Stimulated activated CD8-positive, alpha-beta memory T cell treated with anti-CD3 and anti-CD28 coated beads, Interleukin-4, amount 100 ng/mL, for 1 hour (primary cell): ENCODE measurements at regions not wholly inside any gene's neighbourhood (a gene's known extent, or its start where the extent isn't known, plus 50 kb on each side); places are given as distances from the start of the nearest gene placed in this dataset.

Experiments used
- DNase-seq, 2 donors: peaks; one replicate each; pipeline ENCODE4 v3.0.0-alpha.2; 2020; ENCODE audit warnings: low read depth in 2 of 2, low spot score in 1 of 2

DNA sequence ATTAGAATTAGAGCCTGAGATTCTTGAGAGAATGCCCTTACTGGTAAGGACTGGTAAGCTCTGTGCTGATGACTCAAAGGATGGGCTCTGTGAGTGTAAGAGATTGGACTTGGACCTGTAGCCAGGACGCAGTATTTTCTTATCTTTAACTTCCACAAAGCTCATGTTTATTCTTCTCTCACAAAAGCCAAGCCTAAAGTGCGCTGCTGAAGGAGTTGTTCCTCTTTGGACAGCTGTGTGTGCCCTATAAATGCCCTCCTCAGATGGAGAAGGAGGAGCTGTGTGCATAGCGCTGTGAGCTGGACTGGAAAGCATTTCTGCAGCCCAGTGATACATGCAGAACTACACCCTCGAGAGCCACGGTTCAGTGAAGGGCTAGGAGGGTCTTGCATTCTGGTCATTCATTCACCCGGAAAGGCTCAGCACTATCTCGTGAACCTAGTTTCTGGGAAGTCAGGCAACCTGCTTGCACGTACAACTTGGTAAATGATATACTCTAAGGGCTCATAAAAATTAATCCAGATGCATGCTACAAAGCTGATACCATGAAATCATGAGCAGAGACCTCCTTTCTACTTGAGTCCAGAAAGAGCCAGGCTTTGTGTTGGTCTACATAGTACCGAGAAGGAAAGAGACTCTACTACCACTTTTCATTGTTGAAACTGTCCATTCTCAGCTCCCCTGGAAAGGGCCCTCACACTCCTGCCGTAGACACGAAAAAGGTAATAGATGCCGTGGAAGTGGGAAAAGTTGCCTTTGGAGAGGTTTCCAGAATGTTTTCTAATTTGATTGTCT, 103.0 kb upstream of the TBL1XR1 start:
- no peak for DNase-seq

DNA sequence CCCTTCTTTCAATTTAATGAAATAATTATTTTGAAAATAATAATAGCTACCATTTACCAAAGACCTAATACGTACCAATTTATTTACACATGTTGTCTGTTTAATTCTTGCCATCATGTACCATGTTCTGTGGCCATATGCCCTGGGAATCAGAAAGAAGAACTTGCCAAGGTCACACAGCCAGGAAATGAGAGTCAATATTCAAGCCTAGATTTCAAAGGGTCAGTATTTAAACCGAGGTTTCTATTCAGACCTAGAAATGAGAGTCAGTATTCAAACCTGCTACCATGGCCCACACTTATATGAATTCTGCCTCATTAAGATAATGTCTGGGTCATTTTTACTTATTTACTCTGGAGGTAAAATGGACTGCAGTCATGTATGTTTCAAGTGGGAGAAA, 103.6 kb upstream of the TBL1XR1 start:
- DNase-seq = no peak

DNA sequence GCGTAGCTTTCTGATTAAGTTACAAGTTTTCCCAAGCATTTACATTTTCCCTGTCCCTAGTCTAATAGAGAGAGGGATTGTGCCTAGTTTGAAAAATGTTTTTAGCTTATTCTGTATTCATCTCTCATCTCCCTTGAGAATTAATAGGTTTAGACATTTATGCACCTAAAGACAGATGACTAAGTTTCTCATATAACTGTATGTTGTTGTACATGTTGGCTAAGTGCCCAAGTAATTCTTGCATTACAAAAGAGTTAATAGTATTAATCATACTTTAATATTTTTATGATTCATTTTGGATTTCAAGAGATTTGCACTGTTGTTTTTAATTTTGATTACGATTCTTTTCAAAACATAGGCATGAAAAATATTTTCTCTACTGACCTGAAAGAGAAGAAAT, 109.0 kb upstream of the TBL1XR1 start:
- no peak for DNase-seq

DNA sequence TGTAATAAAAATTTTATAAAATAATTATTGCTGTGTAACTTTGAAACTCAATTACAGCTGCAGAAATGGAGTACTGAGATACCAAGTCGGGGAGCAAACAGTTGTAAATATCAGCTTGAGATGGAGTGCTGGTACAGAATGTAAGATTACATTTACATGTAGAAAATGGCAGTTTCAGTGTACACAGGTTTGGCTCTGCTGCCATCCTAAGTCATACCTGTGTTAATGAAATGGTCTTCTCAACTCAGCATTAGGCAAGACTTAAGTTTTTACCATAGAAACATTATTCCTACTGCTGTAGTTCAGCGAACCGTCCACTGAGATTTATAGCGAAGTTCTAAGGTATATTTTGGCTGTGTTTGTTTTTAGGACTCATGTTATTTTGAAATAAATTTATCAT, 110.1 kb upstream of the TBL1XR1 start:
- no peak for DNase-seq

DNA sequence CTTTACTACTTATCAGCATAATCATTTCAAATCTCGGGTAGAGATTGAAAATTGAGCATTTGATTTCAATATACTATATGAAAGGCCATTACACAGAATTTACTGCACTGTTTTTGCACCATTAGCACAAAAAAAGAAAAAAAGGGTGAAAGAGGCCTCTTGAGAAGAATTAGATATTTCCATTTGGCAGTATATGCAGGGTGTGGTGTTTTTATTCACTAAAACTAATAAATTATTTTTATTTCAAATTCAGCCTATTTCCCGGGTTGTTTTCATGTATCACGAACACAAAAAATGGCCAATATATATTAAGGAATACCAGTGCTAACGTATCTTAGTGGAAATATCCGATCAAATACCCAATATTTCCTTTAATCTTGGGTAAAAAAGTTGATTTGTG, 110.5 kb upstream of the TBL1XR1 start:
- no peak for DNase-seq

DNA sequence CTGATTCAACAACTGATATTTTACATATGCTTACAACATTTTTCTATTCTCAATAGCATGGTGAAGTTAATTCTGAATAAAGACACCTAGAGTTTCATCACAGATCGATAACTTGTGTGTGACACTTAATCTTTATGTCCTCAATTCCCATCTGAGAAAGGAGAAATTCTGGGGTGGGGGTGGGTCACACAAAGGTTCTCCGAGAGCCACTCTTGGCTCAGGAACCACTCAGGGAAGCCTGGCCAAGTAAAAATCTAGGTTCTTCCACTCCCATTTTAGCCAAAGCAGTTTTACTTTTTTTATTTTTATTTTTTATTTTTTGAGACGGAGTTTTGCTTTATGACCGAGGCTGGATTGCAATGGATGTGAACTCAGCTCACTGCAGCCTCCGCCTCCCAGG, 111.0 kb upstream of the TBL1XR1 start:
- DNase-seq = no peak

DNA sequence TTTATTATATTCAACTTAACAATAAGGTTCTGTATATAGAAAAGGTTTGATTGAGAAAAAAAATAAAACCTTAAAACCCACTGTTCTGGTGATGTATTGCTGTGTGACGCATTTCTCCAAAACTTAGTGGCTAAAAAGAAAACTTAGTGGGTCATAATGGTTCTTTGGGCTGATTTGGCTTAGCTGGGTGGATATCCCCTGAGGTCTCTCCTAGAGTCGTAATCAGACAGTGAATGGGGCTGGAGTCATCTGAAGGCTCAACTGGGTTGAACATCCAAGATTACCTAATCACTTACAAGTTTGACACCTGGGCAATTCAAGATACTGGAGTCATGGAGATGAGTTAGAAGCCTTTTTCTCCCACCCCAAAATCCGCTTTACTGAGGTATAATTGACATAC, 111.6 kb upstream of the TBL1XR1 start:
- no peak for DNase-seq

DNA sequence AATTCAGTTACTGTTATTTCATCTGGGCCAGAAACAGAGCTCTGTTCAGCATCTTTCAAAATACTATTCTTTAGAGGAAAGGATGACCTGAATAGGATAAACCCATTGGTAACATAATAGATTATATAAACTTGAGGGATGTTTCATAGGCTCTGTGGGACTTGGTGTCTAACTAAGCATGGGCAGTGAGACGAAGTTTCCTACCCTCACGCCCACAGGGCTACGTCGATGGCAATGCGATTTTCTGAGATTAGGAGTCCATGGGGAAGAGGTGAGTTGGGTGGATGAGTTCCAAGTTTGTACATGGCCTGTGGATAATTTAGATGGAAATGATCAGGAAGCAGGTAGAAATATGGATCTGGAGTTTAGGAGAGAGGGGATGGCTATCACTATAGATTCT, 115.2 kb upstream of the TBL1XR1 start:
- no peak for DNase-seq

DNA sequence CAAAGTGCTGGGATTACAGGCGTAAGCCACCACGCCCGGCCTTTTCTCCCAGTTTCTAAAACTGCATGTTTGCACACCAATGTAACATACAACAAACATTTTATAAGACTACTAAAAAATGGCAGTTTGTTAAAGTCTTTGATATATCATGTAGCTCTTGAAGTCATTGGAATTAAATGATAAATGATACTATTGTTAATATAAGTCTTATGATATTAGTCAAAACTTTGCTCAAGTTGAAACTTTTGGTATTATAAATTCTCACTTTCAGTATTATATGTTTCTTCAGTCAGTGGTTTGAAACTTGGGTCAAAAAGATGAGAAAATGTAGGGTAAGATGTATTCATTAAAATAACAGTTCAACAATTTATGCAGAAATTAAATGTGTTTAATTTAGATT, 117.6 kb upstream of the TBL1XR1 start:
- no peak for DNase-seq

DNA sequence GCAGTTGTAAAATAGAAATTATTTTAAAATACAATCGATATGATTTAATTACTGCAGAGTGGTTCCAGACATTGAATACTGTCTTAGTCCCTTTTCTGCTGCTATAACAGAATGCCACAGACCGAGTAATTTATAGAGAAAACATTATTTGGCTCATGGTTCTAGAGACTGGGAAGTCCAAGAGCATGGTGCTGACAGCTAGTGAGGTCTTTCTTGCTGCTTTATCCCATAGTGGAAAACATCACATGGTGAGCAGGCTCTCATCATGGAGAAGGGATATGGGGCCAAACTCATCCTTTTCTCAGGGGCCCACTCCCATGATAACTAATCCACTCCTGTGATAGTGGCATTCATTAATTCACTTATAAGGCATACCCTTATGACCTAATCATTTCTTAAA, 120.0 kb upstream of the TBL1XR1 start:
- no peak for DNase-seq

DNA sequence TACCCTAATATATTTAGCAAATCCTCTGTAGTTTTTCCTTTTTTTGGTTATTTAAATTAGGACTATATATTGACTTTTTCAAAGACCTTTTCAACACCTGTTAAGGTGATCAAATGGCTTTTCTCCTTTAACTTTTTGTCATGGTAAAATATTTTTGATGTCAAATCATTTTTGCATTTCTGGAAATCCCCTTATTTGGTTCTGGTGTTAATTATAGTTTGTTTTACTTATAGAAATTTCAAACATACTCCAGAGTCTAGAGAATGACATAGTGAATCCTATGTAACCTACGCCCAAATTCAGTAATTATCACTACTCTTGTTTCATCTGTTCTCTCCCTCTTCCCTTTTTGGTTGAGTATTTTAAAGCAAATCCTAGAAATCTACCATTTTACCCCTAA, 121.3 kb upstream of the TBL1XR1 start:
- no peak for DNase-seq

DNA sequence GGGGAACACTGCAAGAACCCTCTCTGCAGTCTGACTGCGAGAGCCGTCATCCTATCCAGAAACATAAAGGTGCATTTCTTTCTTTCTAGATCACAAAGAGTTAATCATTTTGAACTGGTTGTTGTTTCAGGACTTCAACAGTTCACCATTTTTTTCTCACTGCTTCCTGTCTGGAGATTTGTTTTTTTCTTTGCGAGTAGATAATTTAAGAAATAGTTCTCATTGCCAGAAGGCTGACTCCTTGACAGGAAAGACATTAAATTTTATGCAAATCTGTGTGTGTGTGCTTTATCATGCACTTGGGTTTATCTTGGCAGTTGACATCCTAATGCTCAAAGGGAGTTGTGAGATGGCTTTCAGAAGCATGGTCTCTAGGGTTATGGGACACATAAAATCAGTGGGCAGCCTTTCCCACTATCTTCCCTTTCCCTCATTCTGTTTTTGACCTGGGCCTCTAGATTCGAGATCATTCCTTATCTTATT, 123.5 kb upstream of the TBL1XR1 start:
- no peak for DNase-seq

DNA sequence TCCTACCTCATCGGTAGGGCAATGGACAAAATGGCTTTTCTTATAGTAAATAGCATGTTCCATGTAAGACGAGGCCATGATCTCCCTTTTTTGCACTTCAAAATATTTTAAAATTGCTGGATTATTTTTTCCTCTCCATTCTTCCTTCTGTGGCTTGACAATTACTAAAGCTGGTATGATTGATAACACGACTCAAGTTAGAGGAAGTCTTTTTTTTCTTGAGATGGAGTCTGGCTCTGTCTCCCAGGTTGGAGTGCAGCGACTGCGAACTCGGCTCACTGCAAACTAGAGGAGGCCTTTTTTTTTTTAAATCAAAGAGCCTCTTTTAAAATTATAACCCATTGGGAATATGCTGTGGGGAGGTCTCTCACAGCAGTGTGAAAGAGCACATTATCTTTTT, 124.5 kb upstream of the TBL1XR1 start:
- no peak for DNase-seq

DNA sequence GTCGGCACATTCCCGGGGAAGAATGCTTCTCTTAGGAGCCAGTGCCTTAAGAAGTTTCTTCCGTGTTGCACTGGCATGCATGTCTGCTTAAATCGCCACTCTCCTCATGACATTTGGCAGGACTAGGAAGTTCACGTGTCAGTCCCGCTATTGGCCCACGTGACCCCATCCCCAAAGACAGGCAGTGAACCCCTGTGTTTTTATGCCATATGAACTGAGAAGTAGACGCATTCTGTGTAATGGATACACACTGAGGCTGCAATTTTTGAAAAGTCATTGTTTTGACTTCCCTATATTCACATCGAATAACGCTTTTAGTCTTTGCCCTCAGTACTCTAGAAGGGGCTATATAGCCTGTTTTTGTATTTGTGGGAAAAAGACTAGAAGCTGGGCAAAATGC, 125.6 kb upstream of the TBL1XR1 start:
- DNase-seq = no peak

DNA sequence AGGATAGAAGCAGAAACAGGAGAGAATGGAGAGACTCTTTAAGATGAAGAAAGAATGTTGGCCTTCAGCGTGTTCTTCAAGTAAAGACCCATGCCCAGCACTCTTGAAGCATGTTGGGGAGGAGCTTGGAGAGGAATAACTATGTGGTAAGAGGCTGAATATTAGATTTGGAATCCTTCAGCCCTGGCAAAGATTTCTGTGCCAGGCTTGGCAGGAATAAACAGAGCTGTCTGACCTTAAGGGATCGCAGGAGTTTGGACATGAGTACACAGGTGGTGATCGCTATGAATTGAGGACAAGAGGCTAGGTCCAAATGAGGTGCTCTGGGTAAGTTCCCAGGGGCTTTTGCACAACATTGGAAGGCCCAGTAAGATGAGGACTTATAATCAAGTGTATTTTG, 132.6 kb upstream of the TBL1XR1 start:
- no peak for DNase-seq

DNA sequence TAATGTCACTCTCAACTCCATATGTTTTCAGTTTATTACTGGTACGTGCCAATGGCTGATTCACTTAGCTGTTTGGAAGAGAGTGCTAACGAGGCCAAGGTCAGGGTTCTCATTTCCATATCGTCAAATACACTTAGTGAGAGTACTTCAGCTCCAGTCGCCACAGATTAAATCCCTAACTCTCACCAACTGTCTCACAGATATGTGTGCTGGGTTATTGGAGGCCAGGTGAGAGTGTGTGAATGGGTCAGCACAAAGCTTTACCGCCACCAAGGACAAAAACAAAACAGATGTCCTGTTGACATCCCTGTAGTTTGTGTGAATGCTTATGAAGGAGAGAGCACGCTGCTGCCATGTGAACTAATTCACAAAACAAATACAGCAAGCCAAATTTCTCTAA, 133.5 kb upstream of the TBL1XR1 start:
- no peak for DNase-seq

DNA sequence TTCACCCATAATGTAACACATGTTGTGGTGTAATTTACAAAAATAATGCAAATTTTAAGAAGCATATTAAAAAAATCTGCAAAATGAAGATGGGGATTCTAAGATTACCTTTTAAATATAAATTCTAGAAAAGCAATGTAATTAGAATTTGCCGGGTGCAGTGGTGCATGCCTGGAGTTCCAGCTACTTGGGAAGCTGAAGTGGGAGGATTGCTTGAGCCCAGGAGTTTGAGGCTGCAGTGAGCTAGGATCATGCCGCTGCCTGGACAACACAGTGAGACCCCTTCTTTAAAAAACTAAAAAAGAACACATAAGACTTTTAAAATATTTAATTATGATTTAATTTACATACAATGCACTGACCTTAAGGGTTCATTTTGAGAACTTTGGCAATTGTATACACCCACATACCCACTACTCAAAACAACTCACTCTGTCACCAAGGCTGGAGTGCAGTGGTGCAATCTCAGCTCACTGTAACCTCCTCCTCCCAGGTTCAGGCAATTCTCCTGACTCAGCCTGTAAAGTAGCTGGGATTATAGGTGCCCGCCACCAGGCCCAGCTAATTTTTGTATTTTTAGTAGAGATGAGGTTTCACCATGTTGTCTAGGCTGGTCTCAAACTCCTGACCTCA, 134.0 kb upstream of the TBL1XR1 start:
- no peak for DNase-seq

DNA sequence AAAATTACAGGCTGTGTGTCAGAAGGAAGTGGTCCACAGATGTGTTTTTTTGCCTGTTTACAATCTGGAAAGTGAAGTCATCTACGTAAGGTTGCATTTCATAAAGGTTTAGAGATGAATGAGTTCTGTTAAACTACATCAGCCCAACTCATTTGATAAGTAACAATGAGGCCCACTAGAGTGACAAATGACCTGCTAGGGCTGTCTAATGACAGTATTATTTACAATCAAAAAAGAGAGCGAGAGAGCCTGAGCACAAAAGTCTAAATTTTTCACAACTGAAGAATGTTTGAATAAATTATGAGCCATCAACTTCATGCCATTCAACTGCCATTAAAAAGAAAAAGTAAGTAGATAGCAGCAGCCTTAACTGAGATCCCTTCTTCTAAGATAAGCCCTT, 135.7 kb upstream of the TBL1XR1 start:
- DNase-seq = no peak

DNA sequence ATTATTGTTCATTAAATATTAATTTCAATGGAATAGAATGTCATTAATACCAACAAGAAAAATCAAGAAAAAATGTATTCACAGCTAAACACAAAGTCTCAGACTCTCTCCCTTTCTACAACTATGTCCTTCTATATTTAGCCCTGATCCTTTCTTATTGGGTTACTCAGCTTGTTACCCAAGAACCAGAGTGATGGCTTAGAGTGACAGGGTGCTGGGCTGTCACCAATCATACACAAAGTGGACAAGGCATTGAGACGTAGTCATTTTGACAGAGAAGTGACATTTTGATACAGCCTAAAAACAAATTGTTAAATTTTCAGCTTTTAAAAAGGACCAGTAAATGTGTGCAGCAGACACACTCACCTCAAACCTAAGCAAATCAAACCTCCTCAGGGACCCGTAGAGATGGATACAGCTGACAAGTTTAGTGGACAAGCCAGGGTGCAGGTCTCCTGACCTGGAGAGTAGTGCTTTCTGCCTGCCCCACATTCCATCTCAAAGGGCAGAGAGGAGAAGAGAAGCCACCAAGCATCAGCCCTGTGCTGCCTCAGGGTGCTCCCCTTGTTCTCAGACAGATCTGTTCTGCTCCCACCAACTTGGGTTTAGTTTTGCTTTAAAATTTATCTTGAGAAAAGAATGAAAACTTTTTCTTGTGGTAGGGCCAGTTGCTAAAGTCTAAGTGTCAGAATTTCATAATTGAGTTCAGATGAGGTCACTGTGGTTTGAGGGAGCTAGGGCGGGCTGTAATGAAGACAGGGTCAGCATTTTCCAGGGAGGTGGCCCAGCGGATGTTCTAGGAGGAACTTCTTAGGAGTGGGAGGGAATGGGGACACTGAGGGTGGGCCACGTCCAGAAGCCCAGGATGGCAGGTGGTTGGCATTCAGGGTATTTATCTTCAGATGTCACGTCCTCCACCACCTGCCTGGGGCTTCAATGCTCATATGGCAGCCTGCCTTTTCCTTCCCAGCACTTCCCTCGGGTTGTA, 136.5 kb upstream of the TBL1XR1 start:
- DNase-seq = no peak

DNA sequence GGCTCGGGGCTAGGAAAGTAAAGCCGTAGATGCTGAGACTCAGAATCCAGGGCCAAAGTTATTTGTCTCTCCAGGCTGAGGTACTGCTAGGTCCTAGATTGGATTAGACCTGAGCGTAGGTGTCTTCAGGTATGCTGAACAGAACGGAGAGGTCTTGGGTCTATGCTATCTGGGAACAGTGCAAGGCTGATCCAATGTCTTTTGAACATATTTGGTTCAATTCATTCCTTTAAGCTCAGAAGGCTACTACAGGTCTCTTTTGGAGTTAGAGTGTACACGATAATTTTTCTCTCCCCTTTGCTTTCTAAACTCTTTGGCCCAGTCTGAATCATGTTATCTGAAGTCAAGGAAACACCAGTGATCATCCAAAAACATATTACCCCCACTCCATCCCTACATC, 137.5 kb upstream of the TBL1XR1 start:
- DNase-seq = no peak

DNA sequence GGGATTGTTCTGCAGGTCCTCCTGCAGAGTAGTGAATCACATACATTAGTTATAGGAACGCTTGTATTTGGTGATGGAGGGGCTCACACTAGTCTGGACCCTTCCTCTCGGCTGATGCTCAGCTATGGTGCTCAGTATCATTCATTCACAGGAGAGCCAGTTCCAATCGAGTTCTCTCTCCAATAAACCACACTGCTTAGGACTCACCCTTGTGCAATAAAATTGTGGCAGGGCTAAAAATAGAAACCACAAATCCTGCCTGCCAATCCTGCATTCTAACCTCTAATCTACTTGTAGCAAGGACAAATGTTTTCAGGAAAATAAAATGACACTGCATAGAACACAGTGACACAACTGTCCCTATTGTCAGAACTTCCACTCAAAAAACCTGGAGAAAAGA, 138.4 kb upstream of the TBL1XR1 start:
- DNase-seq = no peak
